ENCODE measurements at regions not wholly inside any gene's neighbourhood (a gene's known extent, or its start where the extent isn't known, plus 50 kb on each side); places are given as distances from the start of the nearest gene placed in this dataset.

DNA sequence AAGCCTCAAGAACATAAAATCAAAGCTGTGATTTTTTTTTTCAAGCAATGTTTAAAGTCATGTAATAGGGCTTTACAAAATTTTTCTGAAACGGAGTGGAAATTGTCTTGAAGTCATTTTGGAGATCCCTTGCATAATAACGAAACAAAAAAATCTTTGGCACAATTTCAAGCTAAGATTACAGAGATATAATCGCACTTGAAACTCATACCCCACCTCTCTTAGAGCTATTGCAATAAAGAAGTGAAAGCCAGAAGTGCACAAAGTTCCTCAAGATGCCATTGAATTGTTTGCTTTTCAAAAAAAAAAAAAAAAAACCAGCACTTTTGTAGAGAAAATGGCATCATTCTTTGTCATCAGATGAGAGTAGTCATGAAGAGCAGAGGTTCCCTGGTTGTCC is 152.3 kb downstream of the PAX3 start:
- no peak for DNase-seq

GRCh38 chr2:222142027-222142426 is 156.8 kb downstream of the PAX3 start:
- DNase-seq: no peak

DNA sequence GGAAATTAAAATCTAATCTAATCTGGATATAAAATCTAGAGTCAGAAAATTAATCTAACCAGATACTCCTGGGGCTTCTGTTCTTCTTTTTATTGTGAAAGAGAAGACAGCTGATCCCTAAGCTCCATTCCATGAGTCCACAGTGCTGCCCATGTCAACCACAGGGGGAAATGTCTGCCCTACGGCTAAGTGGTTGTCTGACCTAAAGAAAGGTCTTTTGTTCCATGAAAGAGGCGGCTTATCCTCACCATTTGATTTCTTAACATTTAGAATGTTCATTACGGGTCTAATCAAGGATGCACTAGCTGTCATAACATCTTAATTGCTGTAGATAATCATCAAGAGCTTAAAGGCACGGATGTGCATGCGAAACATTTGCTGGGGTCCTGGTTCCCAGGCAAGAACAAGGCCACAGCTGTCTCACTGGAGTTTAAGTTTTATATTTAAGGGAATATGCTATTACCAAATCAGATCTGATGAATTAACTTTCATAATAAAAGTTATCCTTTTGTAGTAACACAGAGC is 162.6 kb downstream of the PAX3 start:
- no peak for DNase-seq

GRCh38 chr2:222134654-222135053 is 164.1 kb downstream of the PAX3 start:
- no peak for DNase-seq

DNA sequence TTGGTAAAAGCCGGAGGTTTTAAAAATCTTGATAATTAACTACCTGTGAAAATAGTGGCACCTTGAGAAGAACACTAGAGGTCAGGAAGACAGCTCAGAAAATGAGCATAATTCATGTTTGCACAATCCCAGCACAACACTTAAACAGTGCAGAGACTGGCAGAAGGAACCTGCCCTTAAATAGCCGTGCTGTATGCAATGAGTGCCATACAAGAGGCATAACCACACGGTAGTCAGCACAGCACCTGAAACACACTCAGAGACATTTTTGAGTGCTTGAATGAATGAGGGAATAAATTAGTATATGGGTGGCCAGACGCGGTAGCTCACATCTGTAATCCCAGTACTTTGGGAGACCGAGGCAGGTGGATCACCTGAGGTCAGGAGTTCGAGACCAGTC is 164.9 kb downstream of the PAX3 start:
- no peak for DNase-seq

- DNase-seq: no peak
These were observed 167.9 kb downstream of the PAX3 start for GRCh38 chr2:222130855-222131254.

DNA sequence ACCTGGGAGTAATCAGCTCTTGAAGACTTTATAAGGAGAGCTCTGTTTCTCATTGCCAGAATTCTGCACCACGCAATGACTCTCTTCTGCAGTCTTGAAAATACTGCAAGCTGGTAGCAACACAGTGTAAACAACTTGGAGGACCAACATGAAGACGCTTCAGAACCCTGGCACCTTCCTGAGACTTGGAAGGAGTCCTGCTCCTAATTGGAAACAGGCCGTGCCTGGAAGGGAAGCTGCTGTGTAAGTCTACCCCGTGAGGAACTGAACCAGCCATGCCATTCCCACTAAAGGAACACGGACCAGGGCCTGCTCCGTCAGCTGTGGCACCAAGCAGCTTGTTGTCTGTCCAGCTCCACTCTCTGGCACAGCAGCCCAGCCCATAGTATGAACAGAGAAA is 171.1 kb downstream of the PAX3 start:
- no peak for DNase-seq

DNA sequence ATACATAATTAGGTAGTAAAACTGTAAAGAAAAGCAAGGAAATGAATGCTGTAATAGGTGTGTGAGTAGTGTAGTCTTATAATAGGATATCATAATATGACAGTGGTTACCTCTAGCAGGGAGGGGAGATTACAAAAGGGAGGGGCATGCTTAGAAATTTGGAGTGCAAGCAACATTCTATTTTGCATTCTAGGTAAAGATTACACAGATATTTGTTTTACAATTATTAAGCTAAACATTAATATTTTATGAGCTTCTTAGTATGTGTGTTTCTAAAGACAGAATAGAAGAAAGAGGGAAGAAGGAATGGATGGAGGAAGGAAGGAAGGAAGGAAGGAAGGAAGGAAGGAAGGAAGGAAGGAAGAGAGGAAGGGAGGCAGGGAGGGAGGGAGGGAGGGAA is 177.9 kb downstream of the PAX3 start:
- no peak for DNase-seq

DNA sequence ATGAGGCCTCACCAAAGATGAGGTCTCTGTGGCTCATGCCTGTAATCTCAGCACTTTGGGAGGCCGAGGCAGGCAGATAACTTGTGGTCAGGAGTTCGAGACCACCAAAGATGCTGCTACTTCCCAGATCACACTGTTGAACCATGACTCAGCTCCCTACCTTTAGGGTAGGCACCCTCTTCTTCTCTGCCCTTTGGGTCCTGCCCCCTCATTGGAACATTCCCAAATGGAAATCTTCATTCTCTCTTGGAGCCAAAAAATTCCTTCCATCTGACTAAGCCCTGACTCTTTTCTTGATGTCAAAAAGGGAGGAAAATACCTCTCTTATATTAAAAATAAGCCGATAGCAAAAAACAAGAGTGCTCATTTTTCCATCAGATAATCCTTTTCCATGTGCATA is 183.5 kb downstream of the PAX3 start:
- DNase-seq: no peak

GRCh38 chr2:222108957-222109585 is 189.7 kb downstream of the PAX3 start:
- no peak for DNase-seq

DNA sequence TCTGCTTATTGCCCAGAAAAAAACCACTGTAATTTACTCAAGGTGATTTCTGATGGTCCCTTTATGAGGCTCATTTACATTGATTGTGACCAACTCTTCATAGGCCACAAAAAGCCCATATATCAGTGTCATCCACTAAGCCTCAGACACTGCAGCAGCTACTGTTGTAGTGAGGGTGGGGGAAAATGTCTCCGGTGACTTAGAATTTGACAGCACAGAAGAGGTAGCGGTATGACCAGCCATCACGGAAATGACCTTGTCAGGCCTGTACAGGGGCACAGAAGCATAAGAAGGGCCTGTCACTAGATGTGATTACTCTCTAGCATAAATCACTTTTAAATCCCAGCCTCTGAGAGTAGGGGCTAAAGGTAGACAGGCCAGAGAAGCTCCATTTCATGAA is 190.3 kb downstream of the PAX3 start:
- no peak for DNase-seq

DNA sequence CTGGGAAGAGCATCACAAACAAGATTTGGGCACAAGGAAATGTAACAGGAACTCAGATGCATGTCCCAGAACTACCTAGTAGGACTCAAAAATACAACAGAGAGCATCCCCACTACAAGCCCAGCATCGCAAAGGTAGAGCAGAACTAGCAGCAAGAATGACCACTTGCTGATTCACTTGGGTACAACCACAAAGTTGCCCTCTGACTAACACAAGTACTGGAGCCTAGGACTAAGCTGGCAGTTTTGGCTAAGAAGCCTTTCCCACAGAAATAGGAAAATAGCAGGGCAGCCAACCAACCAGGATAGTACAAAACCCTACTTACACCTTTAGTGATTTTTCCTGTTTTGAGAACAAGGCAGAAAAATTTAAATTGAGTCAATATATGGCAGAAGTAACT is 193.8 kb downstream of the PAX3 start:
- no peak for DNase-seq

DNA sequence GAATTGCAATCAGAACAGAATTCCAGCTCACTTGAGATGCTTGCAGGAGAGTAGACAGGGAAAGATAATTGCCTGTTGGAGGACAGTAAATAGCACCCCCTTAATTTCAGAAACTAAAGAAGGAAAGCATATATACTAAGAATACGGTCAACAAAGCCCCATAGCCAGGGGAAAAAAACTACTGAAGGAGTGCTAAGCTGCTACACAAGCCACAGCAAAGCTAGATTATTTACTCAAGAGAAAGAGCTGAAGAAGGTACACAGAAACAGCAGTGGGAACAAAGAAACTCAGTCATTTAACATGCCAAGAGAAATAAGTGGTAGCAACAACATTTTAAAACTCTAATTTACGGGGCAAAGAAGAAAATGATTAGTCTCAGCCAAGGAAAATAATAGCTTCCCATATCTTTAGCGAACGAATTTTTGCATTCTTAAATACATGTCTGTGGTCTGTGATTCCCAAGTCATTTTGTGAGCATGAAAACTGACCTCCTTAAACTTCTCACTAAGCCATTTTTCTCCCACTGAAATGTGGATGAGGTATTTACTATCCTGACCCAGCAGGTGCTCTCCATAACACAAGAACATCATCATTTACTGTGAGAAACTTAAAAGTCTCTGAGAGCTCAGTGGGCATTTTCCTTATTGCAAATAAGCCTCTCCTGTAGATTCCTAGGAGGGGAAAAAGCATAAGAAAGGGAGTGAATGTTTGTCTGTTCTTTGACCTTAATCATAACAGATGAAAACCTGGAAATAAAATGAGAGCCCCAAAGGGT is 196.0 kb downstream of the PAX3 start:
- DNase-seq: no peak

DNA sequence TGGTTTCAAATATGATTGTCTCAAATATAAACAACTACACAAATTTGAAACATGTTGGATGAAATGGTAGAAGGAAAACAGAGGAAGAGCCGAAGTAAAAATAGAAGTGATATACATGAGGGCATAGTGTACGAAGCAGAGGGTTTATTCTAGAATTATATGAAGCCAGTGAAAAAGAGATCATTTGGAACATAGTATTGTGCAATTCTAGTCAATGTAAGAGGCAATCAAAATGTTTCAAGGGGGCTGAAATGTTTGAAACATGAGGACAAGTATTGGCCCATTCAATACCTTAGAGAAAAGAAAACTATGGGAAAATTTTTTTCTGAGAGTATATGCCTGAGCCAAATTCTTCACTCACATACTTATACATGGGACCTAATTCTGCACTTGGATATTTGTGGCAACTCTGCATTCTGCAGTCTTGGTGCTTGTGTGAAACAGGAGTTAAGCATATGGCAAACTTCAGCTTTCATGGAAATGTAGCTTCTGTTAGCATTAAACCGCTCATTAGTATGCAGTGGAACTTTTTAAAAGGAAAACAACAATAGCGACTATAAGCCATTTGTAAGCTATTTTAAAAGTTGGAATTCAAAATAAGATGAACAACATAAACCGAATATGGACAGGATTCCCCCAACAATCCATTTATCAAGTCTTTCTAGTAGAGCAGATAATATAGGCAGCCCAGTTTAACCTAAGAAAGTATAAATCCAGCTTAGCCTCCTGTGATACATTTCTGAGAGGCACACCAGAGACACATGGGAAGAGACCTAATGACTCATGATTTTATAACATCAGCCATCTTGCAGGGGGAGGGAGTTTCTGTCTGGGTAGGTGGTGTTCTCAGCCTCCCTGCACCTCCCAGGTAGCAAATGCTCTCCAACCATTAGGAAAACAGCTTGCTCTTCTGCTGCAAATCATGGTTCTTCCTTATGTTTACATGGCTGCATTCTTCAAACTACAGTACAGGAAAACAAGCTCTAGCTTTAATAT is 197.8 kb downstream of the PAX3 start:
- no peak for DNase-seq

- no peak for DNase-seq
These were observed 210.2 kb downstream of the PAX3 start for GRCh38 chr2:222088561-222088960.

GRCh38 chr2:222087998-222088397 is 210.8 kb downstream of the PAX3 start:
- DNase-seq: no peak

DNA sequence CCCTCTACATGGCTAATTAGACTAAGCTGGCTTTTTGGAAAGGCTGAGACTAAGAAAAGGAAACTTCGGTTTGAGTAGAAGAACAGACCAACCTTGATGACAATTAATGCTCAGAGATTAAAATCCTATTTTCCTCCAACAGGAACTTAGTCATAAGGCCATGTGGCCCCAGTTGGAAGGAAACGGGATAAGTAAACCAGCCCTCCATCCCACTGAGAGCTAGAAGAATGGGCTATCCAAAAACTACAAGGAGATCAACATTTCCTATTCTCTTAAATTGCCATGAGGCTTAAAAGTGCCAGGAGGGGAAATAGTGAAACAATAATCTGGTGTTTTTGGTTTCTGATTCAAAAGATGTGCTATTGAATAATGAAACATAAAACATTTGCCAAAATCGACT is 216.6 kb downstream of the PAX3 start:
- no peak for DNase-seq

- DNase-seq: no peak
These were observed 218.7 kb downstream of the PAX3 start for GRCh38 chr2:222080141-222080540.

DNA sequence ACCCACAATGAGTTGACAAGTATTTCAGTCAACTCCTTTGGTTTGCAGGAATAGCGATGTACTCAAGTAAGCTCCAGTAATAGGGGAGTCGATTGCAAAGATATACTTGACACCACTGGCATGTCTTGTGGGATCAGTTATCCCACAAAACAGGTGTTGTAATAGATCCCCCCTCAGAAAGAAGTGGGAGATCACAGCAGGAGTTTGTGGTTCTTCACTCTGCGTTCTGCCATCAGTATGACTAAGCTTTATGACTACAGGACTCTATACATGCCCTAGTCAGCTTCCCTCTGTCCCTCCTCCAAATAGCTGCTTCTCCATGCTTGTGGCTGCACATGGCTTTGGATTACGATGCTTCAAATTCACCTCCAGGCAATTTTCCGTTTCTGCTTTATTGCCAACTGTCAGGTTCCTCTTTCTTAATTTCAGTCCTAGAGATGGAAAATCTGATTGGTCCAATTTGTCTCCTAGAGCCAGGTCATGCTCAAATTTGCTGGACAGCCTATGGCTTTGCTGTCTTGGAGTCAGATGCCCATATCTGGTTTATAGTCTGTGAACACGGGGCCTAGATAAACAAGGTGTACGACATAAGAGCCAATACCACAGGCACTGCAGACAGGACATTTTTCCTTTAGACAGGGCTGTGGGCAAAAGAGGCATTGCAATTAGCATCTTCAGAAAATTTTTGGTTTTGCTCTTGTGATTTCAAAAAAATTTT is 221.7 kb downstream of the PAX3 start:
- DNase-seq: no peak

- no peak for DNase-seq
These were observed 224.1 kb downstream of the PAX3 start for GRCh38 chr2:222074674-222075073.

- DNase-seq: no peak
These were observed 226.9 kb downstream of the PAX3 start for GRCh38 chr2:222071911-222072310.

GRCh38 chr2:222064286-222064685 is 234.5 kb downstream of the PAX3 start:
- no peak for DNase-seq
